Lung (tissue), 11 donors: ENCODE measurements at regions not wholly inside any gene's neighbourhood (a gene's known extent, or its start where the extent isn't known, plus 50 kb on each side); places are given as distances from the start of the nearest gene placed in this dataset.
A peak's percentile ranks its signal among the peaks of the same experiment; 100 is the strongest.

ENCODE experiments used
- ATAC-seq: fragments of 200-7000 bp; cut with Tn5 transposase; one replicate; pipeline ENCODE4 v1.9.1; 2020; ENCODE audit warnings: moderate number of reproducible peaks; ENCODE audit not compliant: insufficient read depth, low FRiP score
- DNase-seq, 3 donors: peaks; one replicate each; pipeline ENCODE4 v3.0.0-alpha.2; 2013 to 2017
- H3K27ac ChIP-seq, 2 donors: one replicate each; pipeline ENCODE4 v1.5.1; 2013; ENCODE audit warnings: mild to moderate bottlenecking in 2 of 2, moderate library complexity in 2 of 2, control low read depth in 1 of 2, inconsistent platforms in 1 of 2, low read depth in 1 of 2, low read length in 1 of 2
- H3K27me3 ChIP-seq, 3 donors: one replicate each; pipeline ENCODE4 v1.5.1; 2013; ENCODE audit warnings: low read length in 2 of 3; ENCODE audit not compliant: control insufficient read depth in 3 of 3, insufficient read depth in 3 of 3
- H3K36me3 ChIP-seq, 4 donors: one replicate each; pipeline ENCODE4 v1.5.1; 2013; ENCODE audit warnings: low read length in 4 of 4, mild to moderate bottlenecking in 1 of 4, moderate library complexity in 1 of 4; ENCODE audit not compliant: control insufficient read depth in 4 of 4, insufficient read depth in 4 of 4
- H3K4me1 ChIP-seq, 5 donors: one replicate each; pipeline ENCODE4 v1.5.1; 2013; ENCODE audit warnings: low read length in 5 of 5, mild to moderate bottlenecking in 2 of 5, moderate library complexity in 1 of 5; ENCODE audit not compliant: control insufficient read depth in 5 of 5, insufficient read depth in 5 of 5
- H3K4me3 ChIP-seq: one replicate; pipeline ENCODE4 v1.5.1; 2013; ENCODE audit warnings: mild to moderate bottlenecking, control low read depth, moderate library complexity
- H3K9ac ChIP-seq, 2 donors: one replicate each; pipeline ENCODE4 v1.5.1; 2013; ENCODE audit warnings: low read length in 2 of 2, control low read depth in 1 of 2; ENCODE audit not compliant: insufficient read depth in 1 of 2
- H3K9me3 ChIP-seq, 4 donors: one replicate each; pipeline ENCODE4 v1.5.1; 2013; ENCODE audit warnings: low read length in 3 of 4, mild to moderate bottlenecking in 1 of 4, moderate library complexity in 1 of 4; ENCODE audit not compliant: control insufficient read depth in 4 of 4, insufficient read depth in 3 of 4
- WGBS, 2 donors: extraction: QIAGEN DNeasy Blood & Tissue Kit; methylation state at CpG; one replicate each; pipeline ENCODE4 v1.1.7; 2013; 5-methylcytosine and 5-hydroxymethylcytosine counted together
- TF ChIP-seq, protein P1 (sequence below): IDR thresholded peaks from 2 replicates; pipeline ENCODE4 v1.5.1; 2012; ENCODE audit warnings: mild to moderate bottlenecking; ENCODE audit errors: control extremely low read depth, extremely low read depth
- donor health status: control.
- donor health status: control.
- donor health status: Bipolar disorder and iron deficiency.
- donor health status: healthy.
- donor health status: DM: yes; HTN: yes; CAD: no.

DNA sequence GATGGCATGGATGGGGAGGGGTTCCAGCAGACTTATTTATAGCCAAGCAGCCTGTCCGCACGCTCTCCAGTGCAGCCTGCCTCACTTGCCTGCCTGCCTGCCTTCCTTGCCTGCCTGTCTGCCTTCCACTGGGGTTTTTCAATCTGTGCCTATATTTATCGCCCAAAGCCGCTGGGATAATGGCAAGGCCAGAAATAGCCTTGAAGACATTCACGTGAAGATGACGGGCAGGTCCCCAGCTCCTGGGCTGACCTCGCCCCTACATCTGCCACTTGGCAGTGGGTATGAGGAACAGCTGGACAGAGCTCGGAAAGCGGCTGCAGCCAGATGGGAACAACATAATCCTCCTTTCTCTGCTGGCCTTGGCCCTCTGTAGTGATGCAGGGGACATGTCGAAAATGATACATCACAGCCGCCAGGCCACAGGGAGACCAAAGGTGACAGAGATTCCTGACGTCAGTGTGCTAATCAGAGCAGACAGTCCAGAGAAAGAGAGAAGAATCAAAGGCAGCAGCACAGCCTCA lies 53.3 kb downstream of the PITPNM2 start:
- ATAC-seq (no peak), DNase-seq (peak; percentile 46 to 71 (median 53))
- Histone ChIP-seq H3K9ac (no peak overlapping the region), H3K36me3 (no peaks in the 10 kb centered on the region), H3K27me3 (no peaks in the 10 kb centered on the region), H3K4me3 (no peak overlapping the region), H3K4me1 (peaks cover 12 to 54% (median 25%) of the 10 kb centered on the region in 5 donors), H3K9me3 (no peaks in the 10 kb centered on the region), H3K27ac (peak overlapping the region; percentile 55 to 87)
- WGBS, 2 donors, result 65 to 78% methylated on average over 12 of the region's 12 CpGs
- TF ChIP-seq, protein P1, sequence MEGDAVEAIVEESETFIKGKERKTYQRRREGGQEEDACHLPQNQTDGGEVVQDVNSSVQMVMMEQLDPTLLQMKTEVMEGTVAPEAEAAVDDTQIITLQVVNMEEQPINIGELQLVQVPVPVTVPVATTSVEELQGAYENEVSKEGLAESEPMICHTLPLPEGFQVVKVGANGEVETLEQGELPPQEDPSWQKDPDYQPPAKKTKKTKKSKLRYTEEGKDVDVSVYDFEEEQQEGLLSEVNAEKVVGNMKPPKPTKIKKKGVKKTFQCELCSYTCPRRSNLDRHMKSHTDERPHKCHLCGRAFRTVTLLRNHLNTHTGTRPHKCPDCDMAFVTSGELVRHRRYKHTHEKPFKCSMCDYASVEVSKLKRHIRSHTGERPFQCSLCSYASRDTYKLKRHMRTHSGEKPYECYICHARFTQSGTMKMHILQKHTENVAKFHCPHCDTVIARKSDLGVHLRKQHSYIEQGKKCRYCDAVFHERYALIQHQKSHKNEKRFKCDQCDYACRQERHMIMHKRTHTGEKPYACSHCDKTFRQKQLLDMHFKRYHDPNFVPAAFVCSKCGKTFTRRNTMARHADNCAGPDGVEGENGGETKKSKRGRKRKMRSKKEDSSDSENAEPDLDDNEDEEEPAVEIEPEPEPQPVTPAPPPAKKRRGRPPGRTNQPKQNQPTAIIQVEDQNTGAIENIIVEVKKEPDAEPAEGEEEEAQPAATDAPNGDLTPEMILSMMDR, result no peak

DNA sequence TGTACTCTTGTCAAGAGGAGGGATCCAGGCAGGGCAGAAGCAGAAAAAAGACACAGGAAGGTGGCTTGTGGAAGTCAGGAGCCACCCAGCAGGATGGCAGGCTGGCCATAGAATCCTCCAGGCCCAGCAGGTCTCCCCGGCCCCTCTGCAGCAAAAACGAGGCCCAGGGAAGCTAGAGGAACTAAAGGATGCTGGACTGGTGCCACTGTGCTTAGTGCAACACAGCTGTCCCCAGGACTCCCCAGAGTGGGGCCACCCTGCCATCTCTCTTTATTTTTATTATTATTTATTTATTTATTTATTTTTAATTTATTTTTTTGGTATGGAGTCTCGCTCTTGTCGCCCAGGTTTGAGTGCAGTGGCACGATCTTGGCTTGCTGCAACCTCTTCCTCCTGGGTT lies 54.1 kb downstream of the PITPNM2 start:
- no peaks in the 10 kb centered on the region for H3K9me3 ChIP-seq
- DNase-seq (peak in 2 of 3 donors; percentile 42 to 67), ATAC-seq (no peak)
- H3K27me3 ChIP-seq, result no peaks in the 10 kb centered on the region
- TF ChIP-seq, protein P1, result no peak
- no peaks in the 10 kb centered on the region for H3K36me3 ChIP-seq
- peak overlapping the region in 1 of 2 donors; percentile 2 for H3K27ac ChIP-seq
- H3K9ac ChIP-seq, result no peak overlapping the region
- 80 to 82% methylated on average over 5 of the region's 5 CpGs for WGBS, 2 donors
- H3K4me1 ChIP-seq, result peaks cover 12 to 49% (median 25%) of the 10 kb centered on the region in 5 donors
- no peak overlapping the region for H3K4me3 ChIP-seq

GRCh38 chr12:123096182-123096581 lies 54.7 kb downstream of the PITPNM2 start:
- Histone ChIP-seq H3K4me3 (no peak overlapping the region), H3K27ac (peak overlapping the region in 1 of 2 donors; percentile 41), H3K36me3 (no peaks in the 10 kb centered on the region), H3K9ac (no peak overlapping the region), H3K27me3 (no peaks in the 10 kb centered on the region), H3K4me1 (peaks cover 12 to 46% (median 25%) of the 10 kb centered on the region in 5 donors), H3K9me3 (no peaks in the 10 kb centered on the region)
- DNase-seq (no peak), ATAC-seq (no peak)
- 72 to 73% methylated on average over 8 of the region's 8 CpGs for WGBS, 2 donors
- TF ChIP-seq, protein P1, result no peak
